Progenitor cell of endocrine pancreas (in vitro differentiated cells): ENCODE measurements at regions not wholly inside any gene's neighbourhood (a gene's known extent, or its start where the extent isn't known, plus 50 kb on each side); places are given as distances from the start of the nearest gene placed in this dataset.

Experiments
- DNase-seq: peaks from one replicate; pipeline ENCODE4 v3.0.0; 2021; ENCODE audit warnings: low spot score; ENCODE audit not compliant: unreplicated experiment
- H3K27ac Mint-ChIP-seq: 2 replicates; pipeline ENCODE4 v1.8.0; 2021; ENCODE audit warnings: mild to moderate bottlenecking, moderate library complexity, mixed read lengths
- H3K27me3 Mint-ChIP-seq: 2 replicates; pipeline ENCODE4 v1.8.0; 2021; ENCODE audit warnings: mixed read lengths
- H3K36me3 Mint-ChIP-seq: 2 replicates; pipeline ENCODE4 v1.8.0; 2022; ENCODE audit warnings: mixed read lengths; ENCODE audit not compliant: insufficient read depth
- H3K4me1 Mint-ChIP-seq: 2 replicates; pipeline ENCODE4 v1.8.0; 2021; ENCODE audit warnings: low read depth, mixed read lengths
- H3K4me3 Mint-ChIP-seq: 2 replicates; pipeline ENCODE4 v1.8.0; 2021; ENCODE audit warnings: low read depth, mild to moderate bottlenecking, moderate library complexity, mixed read lengths
- H3K9me3 Mint-ChIP-seq: 2 replicates; pipeline ENCODE4 v1.8.0; 2021; ENCODE audit warnings: low read depth, mixed read lengths
- TF ChIP-seq, protein P1 (sequence below): fragments of 200-600 bp; sonication (generic); IDR thresholded peaks from one replicate; pipeline ENCODE4 v1.5.0; 2021; ENCODE audit warnings: antibody characterized with exemption, mild to moderate bottlenecking; ENCODE audit not compliant: unreplicated experiment

- TF ChIP-seq, protein P1, sequence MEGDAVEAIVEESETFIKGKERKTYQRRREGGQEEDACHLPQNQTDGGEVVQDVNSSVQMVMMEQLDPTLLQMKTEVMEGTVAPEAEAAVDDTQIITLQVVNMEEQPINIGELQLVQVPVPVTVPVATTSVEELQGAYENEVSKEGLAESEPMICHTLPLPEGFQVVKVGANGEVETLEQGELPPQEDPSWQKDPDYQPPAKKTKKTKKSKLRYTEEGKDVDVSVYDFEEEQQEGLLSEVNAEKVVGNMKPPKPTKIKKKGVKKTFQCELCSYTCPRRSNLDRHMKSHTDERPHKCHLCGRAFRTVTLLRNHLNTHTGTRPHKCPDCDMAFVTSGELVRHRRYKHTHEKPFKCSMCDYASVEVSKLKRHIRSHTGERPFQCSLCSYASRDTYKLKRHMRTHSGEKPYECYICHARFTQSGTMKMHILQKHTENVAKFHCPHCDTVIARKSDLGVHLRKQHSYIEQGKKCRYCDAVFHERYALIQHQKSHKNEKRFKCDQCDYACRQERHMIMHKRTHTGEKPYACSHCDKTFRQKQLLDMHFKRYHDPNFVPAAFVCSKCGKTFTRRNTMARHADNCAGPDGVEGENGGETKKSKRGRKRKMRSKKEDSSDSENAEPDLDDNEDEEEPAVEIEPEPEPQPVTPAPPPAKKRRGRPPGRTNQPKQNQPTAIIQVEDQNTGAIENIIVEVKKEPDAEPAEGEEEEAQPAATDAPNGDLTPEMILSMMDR = no peak
- DNase-seq = no peak
- H3K27me3 Mint-ChIP-seq = no peaks in the 10 kb centered on the region
- H3K9me3 Mint-ChIP-seq = no peaks in the 10 kb centered on the region
- no peaks in the 10 kb centered on the region for H3K36me3 Mint-ChIP-seq
- no peak overlapping the region for H3K4me3 Mint-ChIP-seq
- no peak overlapping the region for H3K27ac Mint-ChIP-seq
- no peaks in the 10 kb centered on the region for H3K4me1 Mint-ChIP-seq
These were observed 89.6 kb downstream of the KCNE4 start for GRCh38 chr2:223141606-223142005.

DNA sequence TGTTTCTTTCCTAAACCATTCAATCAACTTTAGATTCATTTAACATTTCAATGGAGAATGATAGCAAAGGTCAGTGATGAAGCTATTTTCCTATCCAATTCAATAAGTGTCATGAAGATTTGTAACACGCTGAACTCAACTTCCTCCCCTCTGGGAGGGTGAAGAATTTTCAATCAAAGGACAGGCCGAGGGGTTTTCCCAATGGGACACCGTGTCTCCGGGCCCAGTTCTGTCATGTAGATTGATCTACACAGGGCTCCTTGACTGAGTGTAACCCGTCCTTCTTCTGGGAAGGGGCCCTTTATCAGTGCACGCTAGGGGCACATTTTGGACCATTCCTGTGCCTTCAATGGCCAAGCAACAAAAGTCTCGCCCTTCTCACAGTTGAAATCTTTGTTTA is 90.1 kb downstream of the KCNE4 start:
- Mint-ChIP-seq H3K9me3 (no peaks in the 10 kb centered on the region), H3K36me3 (no peaks in the 10 kb centered on the region), H3K4me3 (no peak overlapping the region), H3K27ac (no peak overlapping the region), H3K4me1 (no peaks in the 10 kb centered on the region), H3K27me3 (no peaks in the 10 kb centered on the region)
- DNase-seq = no peak
- TF ChIP-seq, protein P1 = no peak

DNA sequence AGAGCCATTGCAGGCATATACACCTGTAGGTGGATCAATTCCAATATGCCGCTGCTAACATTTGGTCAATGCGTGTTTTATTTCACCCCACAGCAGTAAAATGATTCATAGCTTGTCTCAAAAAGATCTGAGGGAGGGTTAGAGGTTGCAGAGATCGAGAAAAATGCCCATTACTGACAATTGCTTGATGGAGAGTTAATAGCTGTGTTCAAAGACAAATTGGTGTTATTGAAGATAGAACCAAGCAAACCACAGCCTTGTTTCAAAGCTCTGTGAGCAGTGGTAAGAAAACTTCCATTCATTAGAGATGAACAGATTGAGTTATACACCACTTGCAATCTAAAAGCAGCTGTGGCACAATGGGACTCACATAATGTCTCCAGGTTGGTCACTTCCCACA is 95.4 kb downstream of the KCNE4 start:
- H3K4me1 Mint-ChIP-seq = no peaks in the 10 kb centered on the region
- no peaks in the 10 kb centered on the region for H3K9me3 Mint-ChIP-seq
- H3K4me3 Mint-ChIP-seq = no peak overlapping the region
- TF ChIP-seq, protein P1 = no peak
- no peak for DNase-seq
- no peaks in the 10 kb centered on the region for H3K36me3 Mint-ChIP-seq
- H3K27me3 Mint-ChIP-seq = no peaks in the 10 kb centered on the region
- H3K27ac Mint-ChIP-seq = no peak overlapping the region

GRCh38 chr2:223148516-223148915 is 96.5 kb downstream of the KCNE4 start:
- no peak overlapping the region for H3K4me3 Mint-ChIP-seq
- H3K27me3 Mint-ChIP-seq = no peaks in the 10 kb centered on the region
- no peak overlapping the region for H3K27ac Mint-ChIP-seq
- no peak for DNase-seq
- H3K9me3 Mint-ChIP-seq = no peaks in the 10 kb centered on the region
- TF ChIP-seq, protein P1 = no peak
- no peaks in the 10 kb centered on the region for H3K4me1 Mint-ChIP-seq
- H3K36me3 Mint-ChIP-seq = no peaks in the 10 kb centered on the region

DNA sequence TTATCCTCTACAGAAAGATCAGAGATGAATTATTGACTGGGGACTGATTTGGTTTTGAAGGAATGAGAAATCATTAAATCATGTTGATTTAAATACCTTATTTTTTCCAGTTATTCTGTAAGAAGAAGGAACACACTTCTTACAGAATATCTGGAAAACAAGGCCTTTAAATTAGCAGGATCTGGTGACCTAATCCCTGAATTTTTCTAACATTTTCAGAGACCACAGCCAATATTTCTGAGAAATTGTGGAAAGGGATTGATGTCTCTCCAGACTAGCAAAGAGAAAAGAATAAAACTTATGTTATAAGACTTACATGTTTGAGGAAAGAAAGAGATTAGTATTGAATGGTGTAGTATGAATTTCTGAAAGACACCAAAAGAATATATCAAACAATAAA is 104.0 kb downstream of the KCNE4 start:
- no peaks in the 10 kb centered on the region for H3K4me1 Mint-ChIP-seq
- TF ChIP-seq, protein P1 = no peak
- no peaks in the 10 kb centered on the region for H3K36me3 Mint-ChIP-seq
- no peak overlapping the region for H3K4me3 Mint-ChIP-seq
- H3K9me3 Mint-ChIP-seq = no peaks in the 10 kb centered on the region
- peaks cover 6% of the 10 kb centered on the region for H3K27me3 Mint-ChIP-seq
- no peak for DNase-seq
- no peak overlapping the region for H3K27ac Mint-ChIP-seq
